Neural cell (in vitro differentiated cells): ENCODE measurements at regions not wholly inside any gene's neighbourhood (a gene's known extent, or its start where the extent isn't known, plus 50 kb on each side); places are given as distances from the start of the nearest gene placed in this dataset.
A peak's percentile ranks its signal among the peaks of the same experiment; 100 is the strongest.

Experiments used
- H2AFZ ChIP-seq: fragments of 200-600, 300-800 bp; sonication (generic), shearing (Covaris generic); 2 replicates; pipeline ENCODE4 v1.6.0; 2014; ENCODE audit warnings: low read depth, mild to moderate bottlenecking, antibody characterized with exemption, low read length, moderate library complexity
- H3F3A ChIP-seq: fragments of 200-600 bp; shearing (Covaris generic); 2 replicates; pipeline ENCODE4 v1.6.1; 2016; ENCODE audit warnings: mild to moderate bottlenecking, moderate library complexity, mixed read lengths, antibody characterized with exemption, low read length; ENCODE audit not compliant: insufficient read depth, poor library complexity, severe bottlenecking
- H3K27ac ChIP-seq: fragments of 200-600, 300-800 bp; sonication (generic), shearing (Covaris generic); 2 replicates; pipeline ENCODE4 v1.5.1; 2014; ENCODE audit warnings: mild to moderate bottlenecking, low read length, moderate library complexity
- H3K27me3 ChIP-seq: fragments of 300-800, 200-600 bp; sonication (generic), shearing (Covaris generic); 2 replicates; pipeline ENCODE4 v1.6.0; 2014; ENCODE audit warnings: mild to moderate bottlenecking, low read depth, low read length, moderate library complexity; ENCODE audit not compliant: insufficient read depth
- H3K36me3 ChIP-seq: fragments of 300-800, 200-600 bp; sonication (generic), shearing (Covaris generic); 2 replicates; pipeline ENCODE4 v1.5.1; 2014; ENCODE audit warnings: mild to moderate bottlenecking, antibody characterized with exemption, low read length, moderate library complexity; ENCODE audit not compliant: insufficient read depth
- H3K4me2 ChIP-seq: fragments of 300-800, 200-600 bp; sonication (generic), shearing (Covaris generic); 2 replicates; pipeline ENCODE4 v1.6.0; 2014; ENCODE audit warnings: mild to moderate bottlenecking, low read length
- H3K4me3 ChIP-seq: fragments of 300-800, 200-600 bp; sonication (generic), shearing (Covaris generic); 2 replicates; pipeline ENCODE4 v1.5.1; 2014; ENCODE audit warnings: mild to moderate bottlenecking, low read length, moderate library complexity
- H3K79me2 ChIP-seq: fragments of 200-600 bp; shearing (Covaris generic); replicated peaks from 2 replicates; pipeline ENCODE4 v1.6.0; 2014; ENCODE audit warnings: mild to moderate bottlenecking, low read length, moderate library complexity; ENCODE audit not compliant: insufficient read depth
- H3K9ac ChIP-seq: fragments of 300-800, 200-600 bp; sonication (generic), shearing (Covaris generic); 2 replicates; pipeline ENCODE4 v1.6.1; 2016; ENCODE audit warnings: mild to moderate bottlenecking, low read length, mixed read lengths
- H3K9me2 ChIP-seq: fragments of 200-600 bp; shearing (Covaris generic); 2 replicates; pipeline ENCODE4 v1.6.1; 2016; ENCODE audit warnings: mild to moderate bottlenecking, low read length, mixed read lengths; ENCODE audit not compliant: insufficient read depth
- H3K9me3 ChIP-seq: fragments of 200-600, 300-800 bp; sonication (generic), shearing (Covaris generic); 2 replicates; pipeline ENCODE4 v1.6.1; 2016; ENCODE audit warnings: mild to moderate bottlenecking, mixed run types, low read length, moderate library complexity, mixed read lengths
- H4K20me1 ChIP-seq: fragments of 200-600 bp; shearing (Covaris generic); 2 replicates; pipeline ENCODE4 v1.6.1; 2016; ENCODE audit warnings: mild to moderate bottlenecking, mixed run types; ENCODE audit not compliant: insufficient read depth
- CTCF ChIP-seq: fragments of 450-650 bp; IDR thresholded peaks from 2 replicates; pipeline ENCODE4 v1.5.1; 2014; ENCODE audit warnings: antibody characterized with exemption, mild to moderate bottlenecking, moderate library complexity; ENCODE audit not compliant: poor library complexity, severe bottlenecking
- EP300 ChIP-seq: fragments of 450-650 bp; conservative IDR thresholded peaks from 2 replicates; pipeline ENCODE4 v1.6.1; 2014; ENCODE audit warnings: antibody characterized with exemption, mild to moderate bottlenecking, moderate library complexity; ENCODE audit not compliant: poor library complexity, severe bottlenecking
- EZH2 ChIP-seq: fragments of 200-600, 300-800 bp; shearing (Covaris generic), sonication (generic); IDR thresholded peaks from 2 replicates; pipeline ENCODE4 v1.6.1; 2014; ENCODE audit warnings: antibody characterized with exemption, low read length, borderline replicate concordance, mild to moderate bottlenecking; ENCODE audit not compliant: insufficient read depth, poor library complexity, severe bottlenecking
- MXI1 ChIP-seq: fragments of 450-650 bp; conservative IDR thresholded peaks from 2 replicates; pipeline ENCODE4 v1.6.1; 2014; ENCODE audit warnings: antibody characterized with exemption, mild to moderate bottlenecking; ENCODE audit not compliant: poor library complexity, severe bottlenecking
- POLR2AphosphoS5 ChIP-seq: IDR thresholded peaks from 2 replicates; pipeline ENCODE4 v1.6.1; 2012
- RAD21 ChIP-seq: fragments of 450-650 bp; conservative IDR thresholded peaks from 2 replicates; pipeline ENCODE4 v1.6.1; 2014; ENCODE audit warnings: antibody characterized with exemption, mild to moderate bottlenecking, moderate library complexity
- REST ChIP-seq: IDR thresholded peaks from 2 replicates; pipeline ENCODE4 v1.6.1; 2012; ENCODE audit warnings: borderline replicate concordance
- SMC3 ChIP-seq: fragments of 450-650 bp; conservative IDR thresholded peaks from 2 replicates; pipeline ENCODE4 v1.6.1; 2014; ENCODE audit warnings: antibody characterized with exemption, mild to moderate bottlenecking, moderate library complexity; ENCODE audit not compliant: poor library complexity
- TAF1 ChIP-seq: IDR thresholded peaks from 2 replicates; pipeline ENCODE4 v1.6.1; 2012; ENCODE audit warnings: low read depth

- Histone ChIP-seq H3K27me3 (no peaks in the 10 kb centered on the region), H3K9ac (no peak overlapping the region), H3K36me3 (no peaks in the 10 kb centered on the region), H3K4me2 (no peak overlapping the region), H4K20me1 (no peaks in the 10 kb centered on the region), H2AFZ (no peak overlapping the region), H3F3A (no peaks in the 10 kb centered on the region), H3K9me3 (no peaks in the 10 kb centered on the region), H3K4me3 (no peak overlapping the region), H3K9me2 (no peaks in the 10 kb centered on the region), H3K27ac (no peak overlapping the region), H3K79me2 (no peaks in the 10 kb centered on the region)
- TF ChIP-seq MXI1 (no peak), EP300 (no peak), RAD21 (no peak), TAF1 (no peak), SMC3 (no peak), REST (no peak), POLR2AphosphoS5 (no peak), EZH2 (no peak), CTCF (no peak)
These were observed 146.7 kb upstream of the SMIM21 start for GRCh38 chr18:75574187-75574586.

GRCh38 chr18:75563150-75563549, 135.6 kb upstream of the SMIM21 start:
- no peak overlapping the region for H3K9ac ChIP-seq
- H3K4me2 ChIP-seq, result no peak overlapping the region
- no peak overlapping the region for H3K4me3 ChIP-seq
- H3F3A ChIP-seq, result no peaks in the 10 kb centered on the region
- H3K36me3 ChIP-seq, result no peaks in the 10 kb centered on the region
- H3K9me3 ChIP-seq, result no peaks in the 10 kb centered on the region
- TF ChIP-seq POLR2AphosphoS5 (peak; percentile 52), REST (no peak), EP300 (peak; percentile 78), SMC3 (no peak)
- no peak overlapping the region for H3K27ac ChIP-seq
- H2AFZ ChIP-seq, result no peak overlapping the region
- no peaks in the 10 kb centered on the region for H4K20me1 ChIP-seq
- no peaks in the 10 kb centered on the region for H3K9me2 ChIP-seq
- no peaks in the 10 kb centered on the region for H3K79me2 ChIP-seq
- no peaks in the 10 kb centered on the region for H3K27me3 ChIP-seq
